Hepatocyte (in vitro differentiated cells): ENCODE measurements at regions not wholly inside any gene's neighbourhood (a gene's known extent, or its start where the extent isn't known, plus 50 kb on each side); places are given as distances from the start of the nearest gene placed in this dataset.

ENCODE experiments used
- DNase-seq: peaks from one replicate; pipeline ENCODE4 v3.0.0-alpha.2; 2016; ENCODE audit warnings: low spot score
- H2AFZ ChIP-seq: fragments of 200-600 bp; sonication (generic); 2 replicates; pipeline ENCODE4 v1.6.0; 2016; ENCODE audit warnings: antibody characterized with exemption, mild to moderate bottlenecking
- H3K27ac ChIP-seq: fragments of 200-600 bp; sonication (generic); 2 replicates; pipeline ENCODE4 v1.5.1; 2016; ENCODE audit warnings: mild to moderate bottlenecking
- H3K27me3 ChIP-seq: fragments of 200-600 bp; sonication (generic); 2 replicates; pipeline ENCODE4 v1.6.1; 2016
- H3K36me3 ChIP-seq: fragments of 200-600 bp; sonication (generic); replicated peaks from 2 replicates; pipeline ENCODE4 v1.5.1; 2016; ENCODE audit warnings: low read depth; ENCODE audit not compliant: insufficient read depth
- H3K4me1 ChIP-seq: fragments of 200-600 bp; sonication (generic); 2 replicates; pipeline ENCODE4 v1.5.1; 2016; ENCODE audit warnings: mild to moderate bottlenecking, moderate library complexity; ENCODE audit not compliant: insufficient read depth
- H3K4me2 ChIP-seq: fragments of 200-600 bp; sonication (generic); 2 replicates; pipeline ENCODE4 v1.6.0; 2016
- H3K4me3 ChIP-seq: fragments of 200-600 bp; sonication (generic); 2 replicates; pipeline ENCODE4 v1.5.1; 2016; ENCODE audit warnings: mild to moderate bottlenecking
- H3K79me2 ChIP-seq: fragments of 200-600 bp; sonication (generic); 2 replicates; pipeline ENCODE4 v1.6.0; 2017; ENCODE audit warnings: mild to moderate bottlenecking
- H3K9me2 ChIP-seq: fragments of 200-600 bp; sonication (generic); replicated peaks from 2 replicates; pipeline ENCODE4 v1.6.0; 2017; ENCODE audit warnings: mild to moderate bottlenecking; ENCODE audit not compliant: insufficient read depth
- H3K9me3 ChIP-seq: fragments of 200-600 bp; sonication (generic); 2 replicates; pipeline ENCODE4 v1.5.1; 2016; ENCODE audit warnings: low read depth, mild to moderate bottlenecking
- H4K20me1 ChIP-seq: fragments of 200-600 bp; sonication (generic); 2 replicates; pipeline ENCODE4 v1.6.0; 2016; ENCODE audit warnings: mild to moderate bottlenecking; ENCODE audit not compliant: insufficient read depth, poor library complexity, severe bottlenecking
- CTCF ChIP-seq: fragments of 200-600 bp; sonication (generic); IDR thresholded peaks from 2 replicates; pipeline ENCODE4 v1.5.1; 2016; ENCODE audit warnings: antibody characterized with exemption, mild to moderate bottlenecking; ENCODE audit not compliant: poor library complexity
- EZH2 ChIP-seq: fragments of 200-600 bp; sonication (generic); IDR thresholded peaks from 2 replicates; pipeline ENCODE4 v1.6.1; 2016; ENCODE audit warnings: antibody characterized with exemption, mild to moderate bottlenecking, borderline replicate concordance
- EZH2phosphoT487 ChIP-seq: fragments of 200-600 bp; sonication (generic); IDR thresholded peaks from one replicate; pipeline ENCODE4 v1.6.1; 2018; ENCODE audit warnings: antibody characterized with exemption, mild to moderate bottlenecking, low read depth, moderate library complexity; ENCODE audit not compliant: unreplicated experiment, severe bottlenecking
- WGBS: methylation state at CpG from one replicate; pipeline ENCODE4 v1.1.6; 2016; ENCODE audit warnings: low lambda C conversion rate; ENCODE audit errors: missing lambda C conversion rate; 5-methylcytosine and 5-hydroxymethylcytosine counted together

DNA sequence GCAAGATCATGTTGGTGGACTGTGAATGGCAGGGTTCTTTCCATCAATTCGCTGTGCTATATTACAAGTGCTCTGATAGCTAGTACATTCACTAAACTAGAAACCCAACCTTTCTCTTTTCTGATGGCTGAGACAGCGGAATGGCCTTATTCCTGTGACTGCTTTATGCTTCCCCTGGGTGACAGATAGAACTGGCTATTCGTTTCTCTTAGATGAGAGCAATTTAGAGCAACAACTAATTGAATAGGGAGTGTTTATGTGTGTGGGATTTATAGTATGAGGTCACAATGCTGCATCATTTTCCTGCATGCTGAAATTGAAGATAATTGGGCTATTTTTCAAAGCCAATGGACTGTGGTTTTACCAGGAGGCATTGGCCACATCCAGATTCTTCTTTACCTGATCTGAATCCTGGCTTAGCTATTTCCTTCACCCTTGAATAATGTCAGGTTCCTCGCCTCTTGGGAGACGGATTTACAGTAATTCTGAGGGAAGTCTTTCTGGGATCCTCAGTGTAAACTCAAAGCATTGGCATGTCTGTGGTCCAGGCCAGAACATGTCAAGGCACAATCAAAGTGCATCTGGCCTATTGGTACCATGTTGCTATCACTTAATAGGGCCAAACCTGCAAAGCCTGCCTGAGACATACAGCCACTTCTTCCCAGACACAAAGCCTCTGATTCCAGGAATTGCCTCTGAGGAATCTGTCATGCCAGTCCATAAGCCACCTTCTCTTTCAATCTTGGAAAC, 775.0 kb upstream of the API5 start:
- Histone ChIP-seq H3K9me3 (no peaks in the 10 kb centered on the region), H2AFZ (no peak overlapping the region), H3K36me3 (no peaks in the 10 kb centered on the region), H3K9me2 (no peaks in the 10 kb centered on the region), H3K27ac (no peak overlapping the region), H3K27me3 (no peaks in the 10 kb centered on the region), H4K20me1 (no peaks in the 10 kb centered on the region), H3K4me2 (no peak overlapping the region), H3K79me2 (no peaks in the 10 kb centered on the region), H3K4me1 (no peaks in the 10 kb centered on the region), H3K4me3 (no peak overlapping the region)
- no peak for DNase-seq
- 90% methylated on average over 5 of the region's 5 CpGs for WGBS
- TF ChIP-seq EZH2 (no peak), EZH2phosphoT487 (no peak), CTCF (no peak)

GRCh38 chr11:42542336-42542735, 769.5 kb upstream of the API5 start:
- H3K79me2 ChIP-seq: no peaks in the 10 kb centered on the region
- H4K20me1 ChIP-seq: no peaks in the 10 kb centered on the region
- no peak overlapping the region for H3K27ac ChIP-seq
- no peaks in the 10 kb centered on the region for H3K9me2 ChIP-seq
- 67% methylated on average over 1 of the region's 1 CpG for WGBS
- H3K4me3 ChIP-seq: no peak overlapping the region
- H3K4me2 ChIP-seq: no peak overlapping the region
- DNase-seq: no peak
- TF ChIP-seq EZH2phosphoT487: no peak
- TF ChIP-seq CTCF: no peak
- no peak for TF ChIP-seq EZH2
- H3K27me3 ChIP-seq: no peaks in the 10 kb centered on the region
- no peaks in the 10 kb centered on the region for H3K9me3 ChIP-seq
- no peaks in the 10 kb centered on the region for H3K36me3 ChIP-seq
- H2AFZ ChIP-seq: no peak overlapping the region
- H3K4me1 ChIP-seq: peaks cover 4% of the 10 kb centered on the region

- peaks cover 4% of the 10 kb centered on the region for H3K4me1 ChIP-seq
- no peak overlapping the region for H2AFZ ChIP-seq
- H3K27me3 ChIP-seq: no peaks in the 10 kb centered on the region
- H4K20me1 ChIP-seq: no peaks in the 10 kb centered on the region
- DNase-seq: no peak
- 43% methylated on average over 1 of the region's 1 CpG for WGBS
- TF ChIP-seq EZH2: no peak
- no peak for TF ChIP-seq CTCF
- TF ChIP-seq EZH2phosphoT487: no peak
- no peak overlapping the region for H3K4me2 ChIP-seq
- no peaks in the 10 kb centered on the region for H3K36me3 ChIP-seq
- peak overlapping the region; percentile 21 for H3K27ac ChIP-seq
- no peaks in the 10 kb centered on the region for H3K9me2 ChIP-seq
- H3K9me3 ChIP-seq: no peaks in the 10 kb centered on the region
- H3K4me3 ChIP-seq: no peak overlapping the region
- H3K79me2 ChIP-seq: no peaks in the 10 kb centered on the region
Observed at GRCh38 chr11:42543844-42544419, 767.9 kb upstream of the API5 start.
